ENCODE measurements at regions not wholly inside any gene's neighbourhood (a gene's known extent, or its start where the extent isn't known, plus 50 kb on each side); places are given as distances from the start of the nearest gene placed in this dataset.
A peak's percentile ranks its signal among the peaks of the same experiment; 100 is the strongest.

- H3K4me3 ChIP-seq (replicated peaks in 1 of 3; ENCODE audit: low read depth in 2 of 3, low read length in 3 of 3), result no peak overlapping the region
- no peak for DNase-seq
- no peak overlapping the region for H3K4me2 ChIP-seq (replicated peaks; ENCODE audit: extremely low read depth, low read length, poor library complexity, severe bottlenecking)
- no peaks in the 10 kb centered on the region for H3K79me2 ChIP-seq (ENCODE audit: insufficient read depth, low read length)
- no peaks in the 10 kb centered on the region for H3K9me3 ChIP-seq (replicated peaks in 1 of 2; ENCODE audit: control insufficient read depth in 1 of 2, insufficient read depth in 1 of 2, low read length in 2 of 2)
- peaks cover 0 to 10% of the 10 kb centered on the region in 2 donors for H3K4me1 ChIP-seq (ENCODE audit: control insufficient read depth in 1 of 2, insufficient read depth in 2 of 2, low read length in 2 of 2)
- H3K36me3 Mint-ChIP-seq, result no peaks in the 10 kb centered on the region
- no peak overlapping the region for H3K27ac ChIP-seq (ENCODE audit: low read depth in 1 of 2, low read length in 2 of 2)
- H3K27ac Mint-ChIP-seq, result peak overlapping the region in 1 of 7 donors; percentile 55
- no peak overlapping the region for H2AFZ ChIP-seq (ENCODE audit: insufficient read depth, low read depth, low read length, poor library complexity, severe bottlenecking)
- WGBS (ENCODE audit: insufficient coverage), result 89% methylated on average over 3 of the region's 6 CpGs
- no peak overlapping the region for H3K9ac ChIP-seq (ENCODE audit: insufficient read depth, low read length, poor library complexity, severe bottlenecking)
- H3K27me3 Mint-ChIP-seq (ENCODE audit: low read depth in 3 of 3), result peaks cover 6 to 8% (median 7%) of the 10 kb centered on the region in 3 donors
- H3K4me1 Mint-ChIP-seq, result peaks cover 15% of the 10 kb centered on the region
- TF ChIP-seq CTCF (IDR thresholded peaks at IDR 0.05), result peak; percentile 19
- H3K27me3 ChIP-seq (ENCODE audit: control insufficient read depth in 2 of 2, insufficient read depth in 2 of 2, low read length in 2 of 2), result no peaks in the 10 kb centered on the region
- intact Hi-C loops (cut with micrococcal nuclease), result loop anchor here (5.0 to 10.0 kb wide), 3 partner anchors 63 to 185 kb away; partner anchors contain the start of gene ARHGEF3 (in 1 of the 2)
- no peak overlapping the region for H3K4me3 Mint-ChIP-seq
- peaks cover 0 to 1% (median 0%) of the 10 kb centered on the region in 7 donors for H3K9me3 Mint-ChIP-seq
- no peaks in the 10 kb centered on the region for H4K20me1 ChIP-seq (ENCODE audit: insufficient read depth, low read length)
- no peaks in the 10 kb centered on the region for H3K36me3 ChIP-seq (replicated peaks in 1 of 2; ENCODE audit: control insufficient read depth in 1 of 2, insufficient read depth in 2 of 2, low read length in 2 of 2)
These were observed 73.1 kb upstream of the SPATA12 start for GRCh38 chr3:56987238-56987895.

- no peak overlapping the region for H3K27ac ChIP-seq (ENCODE audit: low read depth in 1 of 2, low read length in 2 of 2)
- no peaks in the 10 kb centered on the region for H3K79me2 ChIP-seq (ENCODE audit: insufficient read depth, low read length)
- H3K4me3 ChIP-seq (replicated peaks in 1 of 3; ENCODE audit: low read depth in 2 of 3, low read length in 3 of 3), result no peak overlapping the region
- H3K4me2 ChIP-seq (replicated peaks; ENCODE audit: extremely low read depth, low read length, poor library complexity, severe bottlenecking), result no peak overlapping the region
- no peak overlapping the region for H3K9ac ChIP-seq (ENCODE audit: insufficient read depth, low read length, poor library complexity, severe bottlenecking)
- no peaks in the 10 kb centered on the region for H3K9me3 ChIP-seq (replicated peaks in 1 of 2; ENCODE audit: control insufficient read depth in 1 of 2, insufficient read depth in 1 of 2, low read length in 2 of 2)
- no peaks in the 10 kb centered on the region for H3K36me3 Mint-ChIP-seq
- intact Hi-C loops (cut with micrococcal nuclease), result loop anchor here (5.0 to 10.0 kb wide), 3 partner anchors 62 to 184 kb away; partner anchors contain the start of gene ARHGEF3 (in 1 of the 2)
- no peaks in the 10 kb centered on the region for H3K36me3 ChIP-seq (replicated peaks in 1 of 2; ENCODE audit: control insufficient read depth in 1 of 2, insufficient read depth in 2 of 2, low read length in 2 of 2)
- TF ChIP-seq CTCF (IDR thresholded peaks at IDR 0.05), result no peak
- H3K27me3 ChIP-seq (ENCODE audit: control insufficient read depth in 2 of 2, insufficient read depth in 2 of 2, low read length in 2 of 2), result no peaks in the 10 kb centered on the region
- peak overlapping the region; percentile 5 for H2AFZ ChIP-seq (ENCODE audit: insufficient read depth, low read depth, low read length, poor library complexity, severe bottlenecking)
- no peaks in the 10 kb centered on the region for H4K20me1 ChIP-seq (ENCODE audit: insufficient read depth, low read length)
- no peak overlapping the region for H3K27ac Mint-ChIP-seq
- H3K4me1 ChIP-seq (ENCODE audit: control insufficient read depth in 1 of 2, insufficient read depth in 2 of 2, low read length in 2 of 2), result peaks cover 6 to 14% of the 10 kb centered on the region in 2 donors
- peaks cover 0 to 1% (median 0%) of the 10 kb centered on the region in 7 donors for H3K9me3 Mint-ChIP-seq
- peaks cover 6 to 8% (median 7%) of the 10 kb centered on the region in 3 donors for H3K27me3 Mint-ChIP-seq (ENCODE audit: low read depth in 3 of 3)
- peaks cover 19% of the 10 kb centered on the region for H3K4me1 Mint-ChIP-seq
- H3K4me3 Mint-ChIP-seq, result no peak overlapping the region
- DNase-seq, result no peak
- no CpG with 5 or more reads among the region's 5 CpGs for WGBS (ENCODE audit: insufficient coverage)
These were observed 74.1 kb upstream of the SPATA12 start for GRCh38 chr3:56986347-56986746.
